GM21447 (cell line): ENCODE measurements at regions not wholly inside any gene's neighbourhood (a gene's known extent, or its start where the extent isn't known, plus 50 kb on each side); places are given as distances from the start of the nearest gene placed in this dataset.
"Not testable (repeated sequence)": the region's sequence is repeated elsewhere in the genome, so short reads cannot be mapped to it uniquely, and the experiment has no call there.

ENCODE experiments used
- ATAC-seq: cut with Tn5 transposase; IDR thresholded peaks from one replicate; pipeline ENCODE4 v1.9.1; 2021; ENCODE audit not compliant: unreplicated experiment

DNA sequence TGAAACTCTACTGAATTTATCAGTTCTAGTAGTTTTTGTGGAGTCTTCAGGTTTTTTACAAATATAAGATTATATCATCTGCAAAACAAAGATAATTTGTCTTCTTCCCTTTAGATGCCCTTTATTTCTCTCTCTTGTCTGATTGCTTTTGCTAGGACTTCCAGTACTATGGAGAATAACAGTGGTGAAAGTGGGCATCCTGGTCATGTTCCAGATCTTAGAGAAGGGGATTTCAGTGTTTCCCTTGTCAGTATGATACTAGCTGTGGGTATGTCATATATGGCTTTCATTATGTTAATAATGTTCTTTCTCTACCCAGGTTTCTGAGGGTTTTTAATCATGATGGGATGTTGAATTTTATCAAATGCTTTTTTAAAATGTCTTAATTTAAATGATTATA lies 158.1 kb upstream of the TPTE start:
- ATAC-seq, result not testable (repeated sequence)

DNA sequence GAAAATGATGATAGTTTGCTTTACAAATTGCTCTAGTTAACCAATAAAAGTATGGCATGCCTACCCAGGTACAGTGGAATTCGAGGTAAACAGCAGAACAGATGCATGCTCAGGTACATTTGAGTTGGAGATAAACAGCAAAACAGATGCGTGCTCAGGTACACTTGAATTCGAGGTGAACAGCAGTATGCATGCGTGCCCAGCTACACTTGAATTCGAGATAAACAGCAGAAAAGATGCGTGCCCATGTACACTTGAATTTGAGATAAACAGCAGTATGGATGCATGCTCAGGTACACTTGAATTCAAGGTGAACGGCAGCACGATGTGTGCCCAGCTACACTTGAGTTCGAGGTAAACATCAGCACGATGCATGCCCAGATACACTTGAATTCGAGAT lies 155.2 kb upstream of the TPTE start:
- ATAC-seq, result not testable (repeated sequence)

DNA sequence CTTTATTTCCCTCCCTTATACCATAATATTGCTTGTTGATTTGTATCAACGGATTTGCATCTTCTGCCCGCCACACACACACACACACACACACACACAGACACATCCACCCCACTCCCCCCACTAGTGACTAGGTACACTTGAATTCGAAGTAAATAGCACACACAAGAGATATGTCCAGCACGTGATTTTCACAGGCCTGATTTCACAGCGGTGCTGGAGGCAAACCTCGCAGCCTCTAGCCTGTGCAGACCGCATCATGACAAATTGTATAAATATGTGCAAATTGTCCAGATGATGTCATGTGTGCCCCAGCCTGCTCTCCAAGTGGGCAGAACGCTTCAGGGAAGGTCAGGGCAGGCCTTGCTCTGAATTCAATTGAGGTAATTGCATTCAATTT lies 153.8 kb upstream of the TPTE start:
- not testable (repeated sequence) for ATAC-seq

DNA sequence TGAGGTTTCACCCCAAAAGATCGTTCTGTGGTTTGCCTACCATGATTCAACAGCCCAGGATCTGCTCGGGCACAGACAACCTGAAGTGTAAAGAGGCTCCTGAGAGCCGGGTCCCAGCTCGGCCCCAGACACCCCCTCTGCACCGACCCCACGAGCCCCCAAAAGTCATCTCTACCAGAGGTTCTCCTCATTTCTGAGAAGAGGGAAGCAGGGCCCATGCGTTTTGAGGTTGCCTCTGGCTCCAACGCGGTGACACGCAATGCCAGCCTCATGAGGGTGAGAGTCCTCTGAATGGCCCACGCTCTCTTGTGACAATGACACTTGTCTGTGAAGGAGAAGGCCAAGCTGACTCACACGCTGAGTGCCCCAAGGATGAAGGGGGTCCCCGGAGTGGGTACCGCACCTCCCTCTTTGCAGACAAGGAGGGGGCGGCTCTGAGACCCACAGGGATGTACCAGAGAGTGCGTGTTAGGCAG lies 153.0 kb upstream of the TPTE start:
- not testable (repeated sequence) for ATAC-seq

DNA sequence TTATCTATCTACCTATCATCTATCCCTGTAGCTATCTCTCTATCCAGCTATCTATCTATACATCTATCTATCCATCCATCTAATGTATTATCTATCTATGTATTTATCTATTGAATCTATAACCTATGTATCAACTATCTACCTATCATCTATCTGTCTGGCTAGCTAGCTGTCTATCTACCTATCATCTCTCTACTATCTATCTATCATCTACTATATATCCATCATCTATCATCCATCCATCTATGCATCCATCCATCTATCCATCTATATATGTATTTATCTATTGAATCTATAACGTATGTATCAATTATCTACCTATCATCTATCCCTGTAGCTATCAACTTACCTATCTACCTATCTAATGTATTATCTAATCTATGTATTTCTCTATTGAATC lies 152.1 kb upstream of the TPTE start:
- ATAC-seq, result not testable (repeated sequence)

DNA sequence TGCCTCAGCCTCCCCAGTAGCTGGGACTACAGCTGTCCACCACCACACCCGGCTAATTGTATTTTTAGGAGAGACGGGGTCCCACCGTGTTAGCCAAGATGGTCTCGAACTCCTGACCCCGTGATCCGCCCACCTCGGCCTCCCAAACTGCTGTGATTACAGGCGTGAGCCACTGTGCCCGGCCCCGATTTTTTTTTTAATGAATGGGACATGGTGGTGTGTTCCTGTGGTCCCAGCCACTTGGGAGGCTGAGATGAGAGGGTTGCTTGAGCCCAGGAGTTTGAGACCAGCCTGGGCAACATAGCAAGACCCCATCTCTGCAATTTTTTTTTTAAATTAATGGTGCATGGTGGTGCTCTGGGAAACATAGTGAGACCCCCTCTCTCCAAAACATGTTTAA lies 143.6 kb upstream of the TPTE start:
- not testable (repeated sequence) for ATAC-seq

DNA sequence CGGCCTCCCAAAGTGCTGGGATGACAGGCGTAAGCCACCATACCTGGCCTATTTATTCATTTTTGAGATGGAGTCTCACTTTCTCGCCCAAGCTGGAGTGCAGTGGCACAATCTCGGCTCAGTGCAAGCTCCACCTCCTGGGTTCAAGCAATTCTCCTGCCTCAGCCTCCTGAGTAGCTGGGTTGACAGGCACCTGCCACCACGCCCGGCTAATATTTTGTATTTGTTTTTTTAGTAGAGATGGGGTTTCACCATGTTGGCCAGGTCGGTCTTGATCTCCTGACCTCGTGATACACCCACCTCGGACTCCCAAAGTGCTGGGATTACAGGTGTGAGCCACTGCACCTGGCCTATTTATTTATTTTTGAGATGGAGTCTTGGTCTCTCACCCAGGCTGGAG lies 141.6 kb upstream of the TPTE start:
- not testable (repeated sequence) for ATAC-seq

DNA sequence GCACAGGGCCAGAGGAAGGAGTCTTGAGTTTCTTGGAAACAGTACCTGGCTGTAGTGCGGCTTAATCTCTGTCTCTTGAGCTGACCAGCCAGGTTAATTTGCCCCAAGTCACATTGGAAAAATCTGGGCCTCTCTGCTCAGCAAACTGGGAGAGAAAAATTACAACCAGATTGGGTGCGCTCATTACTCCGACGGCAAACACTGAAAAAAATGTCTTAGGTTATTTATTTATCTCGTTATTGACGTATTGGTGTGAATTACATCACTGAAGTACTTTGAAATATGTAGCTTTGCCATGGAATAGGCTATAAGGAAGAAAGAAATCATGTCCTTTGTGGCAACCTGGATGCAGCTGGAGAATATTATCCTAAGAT lies 139.7 kb upstream of the TPTE start:
- not testable (repeated sequence) for ATAC-seq

DNA sequence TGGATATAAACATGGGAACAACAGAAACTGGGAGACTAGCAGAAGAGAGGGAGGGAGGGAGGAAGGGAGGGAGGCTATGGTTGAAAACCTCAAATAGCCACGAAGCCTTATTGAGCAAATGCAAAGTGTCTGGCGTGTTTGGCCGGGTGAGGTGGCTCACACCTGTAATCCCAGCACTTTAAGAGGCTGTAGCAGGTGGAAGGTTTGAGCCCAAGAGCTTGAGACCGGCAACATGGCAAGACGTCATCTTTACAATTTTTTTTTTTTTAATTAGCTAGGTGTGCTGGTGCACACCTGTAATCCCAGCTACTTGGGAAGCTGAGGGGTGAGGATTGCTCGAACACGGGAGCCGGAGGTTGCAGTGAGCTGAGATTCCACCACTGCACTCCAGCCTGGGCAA lies 139.2 kb upstream of the TPTE start:
- not testable (repeated sequence) for ATAC-seq

DNA sequence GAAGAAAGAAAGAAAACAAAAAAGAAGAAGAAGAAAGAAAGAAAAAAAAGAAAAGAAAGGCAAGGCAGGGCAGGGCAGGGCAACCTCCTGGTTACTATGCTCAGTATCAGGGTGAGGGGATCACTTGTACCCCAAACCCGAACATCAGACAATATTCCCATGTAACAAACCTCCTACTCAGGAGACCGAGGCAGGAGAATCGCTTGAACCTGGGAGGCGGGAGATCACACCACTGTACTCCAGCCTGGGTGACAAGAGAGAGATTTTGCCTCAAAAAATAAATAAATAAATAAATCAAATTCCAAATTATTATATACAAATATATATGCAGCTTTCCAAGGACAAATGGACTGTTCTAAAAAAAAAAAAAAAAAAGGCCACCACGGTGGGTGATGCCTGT lies 138.8 kb upstream of the TPTE start:
- not testable (repeated sequence) for ATAC-seq

DNA sequence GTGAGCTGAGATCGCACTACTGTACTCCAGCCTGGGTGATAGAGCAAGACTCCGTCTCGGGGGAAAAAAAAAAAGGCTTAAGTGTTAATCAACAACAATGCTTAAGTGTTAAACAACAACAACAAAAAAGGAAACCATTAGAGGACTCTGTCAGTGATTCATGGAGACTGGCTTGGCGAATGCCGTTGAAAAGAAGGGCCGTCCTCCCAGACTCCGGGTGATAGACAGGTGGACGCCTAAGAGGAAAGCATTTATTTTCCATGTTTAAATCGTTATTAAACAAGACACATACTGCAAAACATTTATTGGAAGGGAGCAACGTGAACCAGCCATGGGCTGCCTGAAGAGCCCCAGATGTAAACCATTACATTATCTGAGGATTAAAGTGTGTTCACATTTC lies 137.8 kb upstream of the TPTE start:
- ATAC-seq, result not testable (repeated sequence)

DNA sequence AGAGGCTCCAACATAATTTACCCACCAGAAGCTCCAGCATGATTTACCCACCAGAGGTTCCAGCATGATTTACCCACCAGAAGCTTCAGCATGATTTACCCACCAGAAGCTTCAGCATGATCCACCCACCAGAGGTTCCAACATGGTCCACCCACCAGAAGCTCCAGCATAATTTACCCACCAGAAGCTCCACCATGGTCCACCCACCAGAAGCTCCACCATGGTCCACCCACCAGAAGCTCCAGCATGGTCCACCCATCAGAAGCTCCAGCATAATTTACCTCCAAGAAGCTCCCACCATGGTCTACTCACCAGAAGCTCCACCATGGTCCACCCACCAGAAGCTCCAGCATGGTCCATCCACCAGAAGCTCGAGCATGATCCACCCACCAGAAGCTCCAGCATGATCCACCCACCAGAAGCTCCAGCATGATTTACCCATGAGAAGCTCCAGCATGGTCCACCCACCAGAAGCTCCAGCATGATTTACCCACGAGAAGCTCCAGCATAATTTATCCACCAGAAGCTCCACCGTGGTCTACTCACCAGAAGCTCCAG lies 137.0 kb upstream of the TPTE start:
- ATAC-seq, result not testable (repeated sequence)

DNA sequence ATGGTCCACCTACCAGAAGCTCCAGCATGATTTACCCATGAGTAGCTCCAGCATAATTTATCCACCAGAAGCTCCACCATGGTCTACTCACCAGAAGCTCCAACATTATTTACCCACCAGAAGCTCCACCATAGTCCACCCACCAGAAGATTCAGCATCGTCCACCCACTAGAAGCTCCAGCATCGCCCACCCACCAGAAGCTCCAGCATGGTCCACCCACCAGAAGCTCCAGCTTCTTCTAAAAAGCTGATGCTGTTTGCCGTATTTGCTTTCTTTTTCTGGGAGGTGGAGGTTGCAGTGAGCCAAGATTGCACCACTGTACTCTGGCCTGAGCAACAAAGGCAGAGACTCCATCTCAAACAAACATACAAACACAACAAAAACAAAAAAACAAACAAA lies 136.2 kb upstream of the TPTE start:
- ATAC-seq, result not testable (repeated sequence)

DNA sequence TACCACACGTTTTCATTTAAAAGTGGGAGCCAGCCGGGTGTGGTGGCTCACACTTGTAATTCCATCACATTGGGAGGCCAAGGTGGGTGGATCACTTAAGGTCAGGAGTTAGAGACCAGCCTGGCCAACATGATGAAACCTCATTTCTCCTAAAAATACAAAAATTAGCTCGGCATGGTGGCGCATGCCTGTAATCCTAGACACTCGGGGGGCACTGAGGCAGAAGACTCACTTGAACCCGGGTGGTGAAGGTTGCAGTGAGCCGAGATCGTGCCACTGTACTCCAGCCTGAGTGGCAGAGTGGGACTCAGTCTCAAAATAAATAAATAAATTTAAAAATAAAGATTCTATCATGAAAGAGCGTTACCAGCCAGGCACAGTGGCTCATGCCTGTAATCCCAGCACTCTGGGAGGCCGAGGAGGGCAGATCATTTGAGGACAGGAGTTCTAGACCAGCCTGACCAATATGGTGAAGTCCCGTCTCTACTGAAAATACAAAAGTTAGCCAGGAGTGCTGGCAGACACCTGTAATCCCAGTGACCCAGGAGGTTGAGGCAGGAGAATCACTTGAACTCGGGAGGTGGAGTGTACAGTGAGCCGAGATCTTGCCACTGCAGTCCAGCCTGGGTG lies 135.4 kb upstream of the TPTE start:
- ATAC-seq, result not testable (repeated sequence)

DNA sequence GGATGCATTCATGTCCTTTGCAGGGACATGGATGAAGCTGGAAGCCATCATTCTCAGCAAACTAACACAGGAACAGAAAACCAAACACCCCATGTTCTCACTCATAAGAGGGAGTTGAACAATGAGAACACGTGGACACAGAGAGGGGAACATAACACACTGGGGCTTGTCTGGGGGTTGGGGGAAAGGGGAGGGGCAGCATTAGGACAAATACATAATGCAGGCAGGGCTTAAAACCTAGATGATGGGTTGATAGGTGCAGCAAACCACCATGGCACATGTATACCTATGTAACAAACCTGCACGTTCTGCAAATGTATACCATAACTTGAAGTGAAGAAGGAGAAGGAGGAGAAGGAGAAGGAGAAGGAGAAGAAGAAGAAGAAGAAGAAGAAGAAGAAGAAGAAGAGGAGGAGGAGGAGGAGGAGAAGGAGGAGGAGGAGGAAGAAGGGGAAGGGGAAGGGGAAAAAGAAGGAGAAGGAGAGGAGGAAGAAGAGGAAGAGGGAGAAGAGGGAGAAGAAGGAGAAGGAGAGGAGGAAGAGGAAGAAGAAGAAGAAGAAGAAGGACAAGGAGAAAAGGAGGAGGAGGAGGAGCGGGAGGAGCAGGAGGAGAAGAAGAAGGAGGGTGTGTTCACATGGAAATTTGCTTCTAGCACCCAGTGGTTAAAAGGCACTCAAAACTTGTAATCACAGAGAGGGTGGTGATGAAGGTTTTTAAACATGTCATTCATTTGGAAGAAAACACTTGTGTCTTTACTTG lies 133.5 kb upstream of the TPTE start:
- ATAC-seq, result not testable (repeated sequence)

DNA sequence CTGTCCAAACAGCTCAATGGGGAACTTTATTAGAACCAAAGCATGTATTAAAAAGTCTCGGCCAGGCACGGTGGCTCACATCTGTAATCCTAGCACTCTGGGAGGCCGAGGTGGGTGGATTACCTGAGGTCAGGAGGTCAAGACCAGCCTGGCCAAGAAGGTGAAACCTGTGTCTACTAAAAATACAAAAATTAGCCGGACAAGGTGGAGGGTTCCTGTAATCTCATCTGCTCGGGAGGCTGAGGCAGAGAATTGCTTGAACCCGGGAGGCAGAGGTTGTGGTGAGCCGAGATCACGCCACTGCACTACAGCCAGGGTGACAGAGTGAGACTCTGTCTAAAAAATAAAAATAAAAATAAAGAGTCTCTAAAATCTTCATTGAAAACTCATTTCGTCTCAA lies 132.8 kb upstream of the TPTE start:
- ATAC-seq, result not testable (repeated sequence)

DNA sequence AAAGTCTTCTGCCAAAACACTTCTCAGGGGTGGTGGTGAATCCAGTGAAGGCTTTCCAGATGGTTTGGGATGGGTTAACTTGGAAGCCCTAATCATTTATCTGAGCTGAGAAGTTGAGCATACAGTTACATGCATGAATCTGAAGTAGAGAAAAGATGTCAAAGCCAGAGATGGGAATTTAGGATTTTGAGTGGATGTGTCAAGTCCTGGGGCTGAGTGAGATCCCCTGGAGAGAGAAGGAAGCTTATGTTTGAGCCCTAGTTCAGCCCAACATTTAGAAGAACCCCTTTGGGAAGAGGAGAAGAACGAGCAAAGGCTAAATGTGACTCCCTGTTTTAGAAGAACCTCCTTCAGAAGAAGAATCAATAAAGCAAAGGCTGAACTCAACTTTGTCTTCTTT lies 129.1 kb upstream of the TPTE start:
- not testable (repeated sequence) for ATAC-seq

DNA sequence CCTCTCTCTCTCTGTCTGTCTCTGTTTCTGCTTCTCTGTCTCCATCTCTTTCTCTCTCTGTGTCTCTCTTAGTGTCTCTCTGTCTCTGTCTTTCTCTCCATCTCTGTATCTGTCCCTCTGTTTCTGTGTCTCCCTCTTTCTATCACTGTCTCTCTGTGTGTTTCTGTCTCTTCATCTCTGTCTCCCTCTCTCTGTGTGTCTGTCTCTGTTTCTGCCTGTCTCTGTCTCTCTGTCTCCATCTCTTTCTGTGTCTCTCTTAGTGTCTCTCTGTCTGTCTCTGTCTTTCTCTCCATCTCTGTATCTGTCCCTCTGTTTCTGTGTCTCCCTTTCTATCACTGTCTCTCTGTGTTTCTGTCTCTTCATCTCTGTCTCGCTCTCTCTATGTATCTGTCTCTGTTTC lies 125.4 kb upstream of the TPTE start:
- not testable (repeated sequence) for ATAC-seq

DNA sequence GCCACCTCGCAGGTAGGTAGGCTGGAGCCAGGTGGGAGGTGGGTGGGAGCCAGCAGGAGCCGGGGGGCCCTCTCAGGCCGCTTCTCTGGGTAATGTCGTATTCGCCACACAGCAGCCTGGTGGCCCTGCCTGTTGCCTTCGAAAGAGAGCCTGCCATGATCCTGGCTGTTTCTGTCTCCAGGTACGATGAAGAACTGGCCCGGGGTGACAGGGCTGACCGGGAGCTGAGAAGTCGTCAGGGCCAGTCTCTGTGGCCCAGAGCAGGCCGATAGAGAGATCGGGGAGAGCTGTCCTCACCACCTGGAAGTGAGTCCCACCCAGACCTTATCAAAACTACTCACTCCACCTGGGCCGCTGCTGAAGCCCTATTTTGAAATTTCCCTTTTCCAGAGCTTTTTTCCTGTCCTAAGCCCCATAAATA lies 123.9 kb upstream of the TPTE start:
- not testable (repeated sequence) for ATAC-seq

DNA sequence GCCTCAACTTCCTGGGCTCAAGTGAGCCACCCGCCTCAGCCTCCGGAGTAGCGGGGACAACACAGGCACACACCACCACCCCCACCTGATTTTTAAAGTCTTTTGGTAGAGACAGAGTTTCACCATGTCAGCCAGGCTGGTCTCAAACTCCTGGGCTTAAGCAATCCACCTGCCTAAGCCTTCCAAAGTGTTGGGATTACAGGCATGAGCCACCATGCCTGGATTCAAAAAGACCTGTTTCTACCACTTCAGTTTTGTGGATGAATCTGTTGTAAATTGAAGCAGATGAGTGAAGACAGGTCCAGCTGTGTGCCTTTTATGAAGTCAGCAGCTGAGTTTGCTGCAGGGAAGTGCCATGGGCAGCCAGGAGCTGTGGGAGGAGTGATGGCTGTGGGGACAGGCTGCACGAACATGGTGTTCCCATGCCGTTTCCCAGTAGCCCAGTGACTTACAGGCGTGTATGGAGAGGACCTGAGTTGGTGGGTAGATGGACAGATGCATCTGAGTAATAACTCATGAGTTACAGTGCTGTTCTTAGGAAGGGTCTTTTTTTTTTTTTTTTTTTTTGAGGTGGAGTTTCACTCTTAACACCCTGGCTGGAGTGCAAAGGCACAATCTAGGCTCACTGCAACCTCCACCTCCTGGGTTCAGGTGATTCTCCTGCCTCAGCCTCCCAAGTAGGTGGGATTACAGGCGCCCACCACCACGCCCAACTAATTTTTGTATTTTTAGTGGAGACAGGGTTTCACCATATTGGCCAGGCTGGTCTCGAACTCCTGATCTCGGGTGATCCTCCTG lies 122.5 kb upstream of the TPTE start:
- not testable (repeated sequence) for ATAC-seq

DNA sequence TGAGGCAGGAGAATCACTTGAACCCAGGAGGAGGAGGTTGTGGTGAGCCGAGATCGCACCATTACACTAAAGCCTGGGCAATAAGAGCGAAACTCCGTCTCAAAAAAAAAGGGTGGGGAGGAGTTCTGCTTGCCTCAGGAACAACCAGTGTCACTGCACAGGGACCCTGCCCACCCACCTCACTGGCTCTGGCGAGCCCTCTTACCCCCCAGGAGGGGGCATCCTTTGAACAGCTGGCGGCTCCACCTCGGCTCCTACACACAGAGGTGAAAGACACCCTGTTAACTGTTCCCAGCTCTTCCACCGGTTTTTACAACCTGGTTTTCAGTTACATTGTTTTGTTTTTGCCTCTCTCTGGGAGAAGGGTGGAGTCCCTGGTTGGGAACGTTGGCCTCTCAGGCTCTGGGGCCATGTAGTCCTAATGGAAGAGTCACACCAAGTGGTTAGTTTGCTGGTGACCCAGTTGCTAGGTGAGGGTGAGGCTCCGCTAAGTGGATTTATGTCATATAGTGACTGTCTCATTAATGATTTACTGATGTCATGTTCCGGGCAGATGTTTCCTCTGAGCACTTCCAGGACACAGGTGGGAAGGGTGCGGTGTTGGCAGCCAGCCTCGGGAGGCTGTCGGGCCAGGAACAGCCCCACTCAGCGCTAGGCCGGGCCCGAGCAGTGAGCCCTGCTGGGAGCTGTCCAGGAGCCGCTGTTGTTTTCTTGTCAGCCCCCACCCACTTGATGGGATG lies 120.6 kb upstream of the TPTE start:
- ATAC-seq, result not testable (repeated sequence)
